Left colon (tissue), 2 donors: ENCODE measurements at regions not wholly inside any gene's neighbourhood (a gene's known extent, or its start where the extent isn't known, plus 50 kb on each side); places are given as distances from the start of the nearest gene placed in this dataset.
A peak's percentile ranks its signal among the peaks of the same experiment; 100 is the strongest.
"Not testable (repeated sequence)": the region's sequence is repeated elsewhere in the genome, so short reads cannot be mapped to it uniquely, and the experiment has no call there.

Source experiments
- ATAC-seq: fragments of 200-7000 bp; cut with Tn5 transposase; one replicate; pipeline ENCODE4 v1.9.1; 2020; ENCODE audit warnings: mild to moderate bottlenecking, moderate library complexity
- DNase-seq, 2 donors: peaks; one replicate each; pipeline ENCODE4 v3.0.0-alpha.2; 2020
- intact Hi-C, 2 donors: fragments of 100-400 bp; cut with DNase I in 1 of 2; cut with micrococcal nuclease in 1 of 2; formaldehyde crosslinking; loops; one replicate each; pipeline versions ENCODE4 v1.11.2 to v1.14.0; 2022; cut with DNase I, micrococcal nuclease
- donor health status: DM: no; HTN: no; CAD: no.
- donor health status: DM: yes; HTN: yes; CAD: no.

DNA sequence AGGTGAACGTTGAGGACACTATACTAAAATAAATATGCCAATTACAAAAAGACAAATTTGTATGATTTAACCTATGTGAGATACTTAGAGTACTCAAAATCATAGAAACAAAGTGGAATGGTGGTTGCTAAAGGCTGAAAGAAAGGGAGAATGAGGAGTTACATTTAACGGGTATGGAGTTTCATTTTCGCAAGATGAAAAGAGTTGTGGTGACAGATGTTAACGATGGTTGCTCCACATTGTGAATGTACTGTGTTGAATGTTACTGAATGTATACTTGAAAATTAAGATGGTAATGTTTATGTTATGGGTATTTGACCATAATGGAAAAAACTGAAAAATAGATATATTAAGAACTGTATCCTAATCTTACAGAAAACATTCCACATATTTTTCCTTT, 51.3 kb upstream of the MOCS2 start:
- DNase-seq: no peak
- intact Hi-C loops: no loop called here
- no peak for ATAC-seq

DNA sequence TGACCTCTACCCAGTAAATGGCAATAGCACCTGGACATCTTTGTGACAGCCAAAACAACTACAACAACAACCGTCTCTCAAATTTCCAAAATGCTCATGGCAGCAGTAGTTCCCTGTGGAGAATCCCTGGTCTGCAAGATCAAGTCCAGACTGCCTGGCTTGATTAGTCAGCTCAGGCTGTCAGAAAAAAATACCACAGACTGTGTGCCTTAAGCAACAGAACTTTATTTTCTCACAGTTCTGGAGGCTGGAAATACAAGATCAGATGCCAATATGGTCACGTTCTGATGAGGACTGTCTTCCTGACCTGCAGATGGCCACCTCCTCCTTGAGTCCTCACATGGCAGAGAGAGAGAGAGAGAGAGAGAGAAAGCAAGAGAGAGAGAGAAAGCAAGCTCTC, 52.3 kb upstream of the MOCS2 start:
- ATAC-seq: no peak
- intact Hi-C loops: no loop called here
- DNase-seq: no peak

DNA sequence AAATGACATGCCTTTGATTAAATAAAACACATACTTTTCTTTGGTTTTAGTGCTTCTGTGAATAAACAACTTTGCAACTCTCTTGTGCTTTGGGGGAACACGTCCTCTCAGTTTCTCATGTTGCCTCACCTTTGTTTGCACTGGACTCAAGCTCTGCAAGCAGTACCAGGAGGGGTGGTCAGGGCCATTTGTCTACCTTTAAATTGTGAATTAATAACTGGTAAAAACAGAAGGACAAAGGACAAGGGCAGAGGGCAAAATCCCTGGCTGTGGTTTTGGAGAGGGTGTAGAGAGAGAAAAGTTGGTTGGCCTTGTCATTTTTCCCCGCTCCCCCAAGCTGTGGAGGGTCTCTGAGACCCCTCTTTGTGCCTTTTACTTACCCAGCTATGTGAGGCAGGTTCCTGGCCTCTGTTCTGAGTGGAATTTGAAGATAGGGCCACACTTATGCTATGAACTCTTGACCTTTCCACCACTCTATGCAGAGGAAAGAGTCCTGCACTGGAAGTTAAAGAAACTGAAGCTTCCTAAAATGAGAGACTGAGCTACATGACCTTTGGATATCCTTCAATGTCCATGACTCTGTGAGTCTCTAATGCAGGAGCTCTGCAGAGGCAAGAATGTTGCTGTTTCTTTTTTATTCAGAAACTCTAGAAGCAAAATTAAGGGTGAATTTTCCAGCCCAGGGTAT, 55.1 kb upstream of the MOCS2 start:
- intact Hi-C loops: no loop called here
- DNase-seq (no peak), ATAC-seq (no peak)

DNA sequence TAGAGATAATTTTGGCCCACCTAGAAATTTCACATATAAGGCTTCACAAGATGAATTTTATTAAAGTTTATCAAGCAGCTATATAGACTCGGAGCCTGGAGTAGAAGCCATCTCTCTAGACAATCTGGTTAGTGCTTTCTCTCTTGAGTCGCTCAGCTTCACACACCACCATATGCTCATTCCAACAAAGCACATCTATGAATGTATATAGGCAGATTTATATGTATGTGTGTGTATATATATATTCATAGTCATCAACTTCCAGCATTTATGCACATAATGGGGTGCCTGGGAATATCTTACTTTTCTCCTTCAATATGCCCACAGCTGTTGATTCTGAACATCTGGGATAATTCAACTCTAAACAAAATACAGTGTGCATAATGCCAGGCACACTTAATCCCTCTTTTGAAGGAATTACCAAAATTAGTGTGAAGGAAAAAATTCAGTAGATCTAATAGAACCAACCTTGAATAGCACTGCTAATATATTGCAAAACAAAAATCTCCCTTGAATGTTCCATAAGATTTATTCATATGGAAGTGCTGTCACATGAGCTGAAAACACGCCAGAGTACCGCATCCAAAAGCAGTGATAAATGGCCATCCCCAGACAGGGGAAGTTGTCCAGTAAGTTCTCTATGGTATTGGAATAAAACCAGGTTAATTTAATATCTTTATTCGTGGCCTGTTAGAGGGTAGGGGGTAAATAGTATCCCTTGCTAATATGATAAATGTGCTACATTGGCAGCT, 56.0 kb upstream of the MOCS2 start:
- ATAC-seq (no peak), DNase-seq (no peak)
- intact Hi-C loops: no loop called here

GRCh38 chr5:53166183-53166495, 56.6 kb upstream of the MOCS2 start:
- no peak for DNase-seq
- no peak for ATAC-seq
- intact Hi-C loops: no loop called here

- intact Hi-C loops: no loop called here
- DNase-seq (peak; percentile 5 to 41), ATAC-seq (no peak)
These were observed 58.3 kb upstream of the MOCS2 start for GRCh38 chr5:53167836-53168235.

DNA sequence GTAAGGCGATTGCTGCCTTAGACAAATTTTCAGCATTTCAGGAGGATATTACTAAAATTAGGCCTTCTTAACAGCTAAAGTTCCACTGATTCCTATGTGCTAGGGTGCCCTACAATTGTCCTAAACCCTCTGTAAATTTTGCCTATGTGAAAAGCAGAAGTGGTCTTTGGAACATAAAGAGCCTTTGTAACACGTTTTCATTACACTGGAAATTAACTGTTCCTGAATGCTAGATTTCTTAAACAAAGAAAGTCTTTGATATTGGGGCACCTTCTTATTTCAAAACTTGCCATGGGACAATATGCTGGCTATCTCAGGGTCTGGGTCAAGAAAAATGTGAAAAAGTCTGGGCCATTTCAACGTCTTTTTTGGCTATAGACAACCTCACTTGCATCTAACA, 60.4 kb upstream of the MOCS2 start:
- no peak for DNase-seq
- intact Hi-C loops: loop anchor here in 1 of 2 donors (5.0 kb wide), 1 partner anchor 1047 kb away; no protein-coding TSS in a partner anchor
- ATAC-seq: no peak

- DNase-seq: peak in 1 of 2 donors; percentile 13
- intact Hi-C loops: loop anchor here in 1 of 2 donors (5.0 kb wide), 1 partner anchor 1046 kb away; no protein-coding TSS in a partner anchor
- ATAC-seq: peak; percentile 53
These were observed 61.3 kb upstream of the MOCS2 start for GRCh38 chr5:53170746-53171349.

DNA sequence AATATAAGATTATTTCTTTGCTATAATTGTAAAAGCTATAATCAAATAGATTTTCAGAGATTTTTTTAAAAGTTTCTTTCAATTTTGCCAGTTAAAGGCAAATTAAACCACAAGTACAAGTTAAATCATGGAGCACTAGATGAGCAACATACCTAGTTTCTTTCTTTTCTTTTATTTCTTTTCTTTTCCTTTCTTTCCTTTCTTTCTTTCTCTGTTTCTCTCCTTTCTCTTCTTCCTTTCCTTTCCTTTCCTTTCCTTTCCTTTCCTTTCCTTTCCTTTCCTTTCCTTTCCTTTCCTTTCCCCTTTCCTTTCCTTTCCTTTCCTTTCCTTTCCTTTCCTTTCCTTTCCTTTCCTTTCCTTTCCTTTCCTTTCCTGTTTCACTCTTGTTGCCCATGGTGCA, 62.5 kb upstream of the MOCS2 start:
- intact Hi-C loops: loop anchor here in 1 of 2 donors (5.0 kb wide), 1 partner anchor 1045 kb away; no protein-coding TSS in a partner anchor
- not testable (repeated sequence) for DNase-seq, ATAC-seq

- intact Hi-C loops: loop anchor here in 1 of 2 donors (5.0 kb wide), 1 partner anchor 1045 kb away; no protein-coding TSS in a partner anchor
- ATAC-seq (peak; percentile 73), DNase-seq (no peak)
These were observed 63.1 kb upstream of the MOCS2 start for GRCh38 chr5:53172630-53173029.

DNA sequence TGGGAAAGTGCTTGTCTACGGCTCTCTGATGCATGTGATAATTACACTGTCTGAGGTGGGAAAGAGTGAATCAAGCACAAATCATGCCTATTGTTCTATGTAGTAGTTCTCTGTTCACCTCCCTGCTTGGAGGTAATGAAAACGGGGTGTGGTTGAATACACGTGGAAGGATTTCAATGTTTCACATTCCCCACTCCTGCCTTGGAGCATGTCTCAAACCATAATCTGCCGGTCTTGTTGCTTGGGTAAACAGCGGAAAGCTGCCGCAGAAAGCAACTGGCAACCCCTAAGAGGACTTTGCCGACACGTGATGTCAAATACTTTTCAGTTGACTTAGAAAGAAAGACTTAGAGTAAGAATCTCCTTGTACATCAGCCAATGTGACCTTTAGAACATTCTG, 63.5 kb upstream of the MOCS2 start:
- peak; percentile 7 to 39 for DNase-seq
- intact Hi-C loops: loop anchor here in 1 of 2 donors (5.0 kb wide), 1 partner anchor 1044 kb away; no protein-coding TSS in a partner anchor
- peak; percentile 80 for ATAC-seq

- DNase-seq (no peak), ATAC-seq (peak; percentile 97)
- intact Hi-C loops: no loop called here
These were observed 69.3 kb upstream of the MOCS2 start for GRCh38 chr5:53178830-53179229.

GRCh38 chr5:53179691-53180090, 70.1 kb upstream of the MOCS2 start:
- ATAC-seq (no peak), DNase-seq (no peak)
- intact Hi-C loops: no loop called here

- ATAC-seq (no peak), DNase-seq (no peak)
- intact Hi-C loops: no loop called here
These were observed 71.0 kb upstream of the MOCS2 start for GRCh38 chr5:53180538-53180937.

GRCh38 chr5:53180991-53181390, 71.4 kb upstream of the MOCS2 start:
- no peak for DNase-seq
- intact Hi-C loops: no loop called here
- ATAC-seq: no peak

- no peak for DNase-seq
- intact Hi-C loops: no loop called here
These were observed 74.3 kb upstream of the MOCS2 start for GRCh38 chr5:53183880-53184279.

GRCh38 chr5:53191548-53192165, 82.1 kb upstream of the MOCS2 start:
- DNase-seq (no peak), ATAC-seq (no peak)
- intact Hi-C loops: no loop called here

More at GRCh38 chr5:53183880-53184279, 74.3 kb upstream of the MOCS2 start:
- ATAC-seq: no peak

DNA sequence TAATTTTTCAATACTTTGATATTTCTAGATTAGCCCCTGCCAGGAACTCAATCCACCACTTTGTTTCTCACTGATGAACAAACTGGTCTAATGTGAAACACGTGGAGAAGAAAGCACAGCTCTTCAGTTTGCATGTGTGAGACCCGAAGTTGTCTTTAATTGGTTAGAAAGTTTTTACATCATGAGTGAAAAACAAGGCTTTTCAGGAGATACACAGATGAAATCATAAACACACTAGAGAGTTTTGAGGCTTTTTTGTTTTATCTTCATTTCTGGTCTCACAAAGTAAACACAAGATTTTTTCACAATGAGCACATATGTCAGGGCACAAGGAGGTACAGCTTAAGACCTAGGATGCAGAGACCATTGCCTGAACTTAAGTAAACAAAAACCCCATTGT, 84.5 kb upstream of the MOCS2 start:
- intact Hi-C loops: no loop called here
- ATAC-seq (no peak), DNase-seq (no peak)

GRCh38 chr5:53199882-53200281, 90.3 kb upstream of the MOCS2 start:
- ATAC-seq: no peak
- intact Hi-C loops: no loop called here
- DNase-seq: no peak

DNA sequence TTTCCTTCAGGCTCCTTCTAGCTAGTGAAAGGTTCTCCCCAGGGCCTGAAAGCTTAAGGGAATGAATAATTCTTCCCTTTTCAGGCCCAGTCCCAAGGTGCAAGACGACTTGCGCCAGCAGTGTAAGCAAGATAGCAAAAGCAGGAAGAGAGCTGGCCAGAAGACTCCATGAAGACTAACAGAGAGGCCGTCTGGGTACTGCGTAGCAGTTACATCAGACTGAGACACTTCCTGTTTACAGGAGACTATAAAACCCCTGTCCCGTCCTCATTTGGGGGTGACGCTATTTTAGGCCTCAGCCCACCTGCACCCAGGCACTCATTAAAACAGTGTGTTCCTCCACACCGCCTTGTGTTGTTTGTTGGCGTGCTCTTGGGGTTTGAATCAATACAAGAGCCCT, 90.7 kb upstream of the MOCS2 start:
- no peak for ATAC-seq
- intact Hi-C loops: no loop called here
- no peak for DNase-seq
